ENCODE measurements at regions not wholly inside any gene's neighbourhood (a gene's known extent, or its start where the extent isn't known, plus 50 kb on each side); places are given as distances from the start of the nearest gene placed in this dataset.

- TF ChIP-seq FOXA2 (IDR thresholded peaks at IDR 0.05), result peak; percentile 0
- no peak for TF ChIP-seq FOXA1 (IDR thresholded peaks at IDR 0.05)
- TF ChIP-seq RXRA (IDR thresholded peaks at IDR 0.05), result no peak
- no peak for TF ChIP-seq HNF4A (conservative IDR thresholded peaks at IDR 0.05)
- no peak for TF ChIP-seq GABPA (IDR thresholded peaks at IDR 0.05 in 1 of 2, conservative IDR thresholded peaks at IDR 0.05 in 1 of 2)
- TF ChIP-seq JUND (IDR thresholded peaks at IDR 0.05), result peak in 1 of 2 donors; percentile 5
- TF ChIP-seq, protein P1, sequence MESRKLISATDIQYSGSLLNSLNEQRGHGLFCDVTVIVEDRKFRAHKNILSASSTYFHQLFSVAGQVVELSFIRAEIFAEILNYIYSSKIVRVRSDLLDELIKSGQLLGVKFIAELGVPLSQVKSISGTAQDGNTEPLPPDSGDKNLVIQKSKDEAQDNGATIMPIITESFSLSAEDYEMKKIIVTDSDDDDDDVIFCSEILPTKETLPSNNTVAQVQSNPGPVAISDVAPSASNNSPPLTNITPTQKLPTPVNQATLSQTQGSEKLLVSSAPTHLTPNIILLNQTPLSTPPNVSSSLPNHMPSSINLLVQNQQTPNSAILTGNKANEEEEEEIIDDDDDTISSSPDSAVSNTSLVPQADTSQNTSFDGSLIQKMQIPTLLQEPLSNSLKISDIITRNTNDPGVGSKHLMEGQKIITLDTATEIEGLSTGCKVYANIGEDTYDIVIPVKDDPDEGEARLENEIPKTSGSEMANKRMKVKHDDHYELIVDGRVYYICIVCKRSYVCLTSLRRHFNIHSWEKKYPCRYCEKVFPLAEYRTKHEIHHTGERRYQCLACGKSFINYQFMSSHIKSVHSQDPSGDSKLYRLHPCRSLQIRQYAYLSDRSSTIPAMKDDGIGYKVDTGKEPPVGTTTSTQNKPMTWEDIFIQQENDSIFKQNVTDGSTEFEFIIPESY (IDR thresholded peaks at IDR 0.05), result no peak
- TF ChIP-seq EGR1 (IDR thresholded peaks at IDR 0.05; ENCODE audit: low read depth in 2 of 2), result no peak
- no peak for TF ChIP-seq RAD21 (IDR thresholded peaks at IDR 0.05)
- TF ChIP-seq NR2F2 (IDR thresholded peaks at IDR 0.05), result no peak
- TF ChIP-seq, protein P2, sequence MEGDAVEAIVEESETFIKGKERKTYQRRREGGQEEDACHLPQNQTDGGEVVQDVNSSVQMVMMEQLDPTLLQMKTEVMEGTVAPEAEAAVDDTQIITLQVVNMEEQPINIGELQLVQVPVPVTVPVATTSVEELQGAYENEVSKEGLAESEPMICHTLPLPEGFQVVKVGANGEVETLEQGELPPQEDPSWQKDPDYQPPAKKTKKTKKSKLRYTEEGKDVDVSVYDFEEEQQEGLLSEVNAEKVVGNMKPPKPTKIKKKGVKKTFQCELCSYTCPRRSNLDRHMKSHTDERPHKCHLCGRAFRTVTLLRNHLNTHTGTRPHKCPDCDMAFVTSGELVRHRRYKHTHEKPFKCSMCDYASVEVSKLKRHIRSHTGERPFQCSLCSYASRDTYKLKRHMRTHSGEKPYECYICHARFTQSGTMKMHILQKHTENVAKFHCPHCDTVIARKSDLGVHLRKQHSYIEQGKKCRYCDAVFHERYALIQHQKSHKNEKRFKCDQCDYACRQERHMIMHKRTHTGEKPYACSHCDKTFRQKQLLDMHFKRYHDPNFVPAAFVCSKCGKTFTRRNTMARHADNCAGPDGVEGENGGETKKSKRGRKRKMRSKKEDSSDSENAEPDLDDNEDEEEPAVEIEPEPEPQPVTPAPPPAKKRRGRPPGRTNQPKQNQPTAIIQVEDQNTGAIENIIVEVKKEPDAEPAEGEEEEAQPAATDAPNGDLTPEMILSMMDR (IDR thresholded peaks at IDR 0.05; ENCODE audit: low read depth, low read length, missing input control), result no peak
- TF ChIP-seq, protein P3, sequence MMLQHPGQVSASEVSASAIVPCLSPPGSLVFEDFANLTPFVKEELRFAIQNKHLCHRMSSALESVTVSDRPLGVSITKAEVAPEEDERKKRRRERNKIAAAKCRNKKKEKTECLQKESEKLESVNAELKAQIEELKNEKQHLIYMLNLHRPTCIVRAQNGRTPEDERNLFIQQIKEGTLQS (IDR thresholded peaks at IDR 0.05), result no peak
- TF ChIP-seq MAX (IDR thresholded peaks at IDR 0.05), result no peak
- TF ChIP-seq, protein P4, sequence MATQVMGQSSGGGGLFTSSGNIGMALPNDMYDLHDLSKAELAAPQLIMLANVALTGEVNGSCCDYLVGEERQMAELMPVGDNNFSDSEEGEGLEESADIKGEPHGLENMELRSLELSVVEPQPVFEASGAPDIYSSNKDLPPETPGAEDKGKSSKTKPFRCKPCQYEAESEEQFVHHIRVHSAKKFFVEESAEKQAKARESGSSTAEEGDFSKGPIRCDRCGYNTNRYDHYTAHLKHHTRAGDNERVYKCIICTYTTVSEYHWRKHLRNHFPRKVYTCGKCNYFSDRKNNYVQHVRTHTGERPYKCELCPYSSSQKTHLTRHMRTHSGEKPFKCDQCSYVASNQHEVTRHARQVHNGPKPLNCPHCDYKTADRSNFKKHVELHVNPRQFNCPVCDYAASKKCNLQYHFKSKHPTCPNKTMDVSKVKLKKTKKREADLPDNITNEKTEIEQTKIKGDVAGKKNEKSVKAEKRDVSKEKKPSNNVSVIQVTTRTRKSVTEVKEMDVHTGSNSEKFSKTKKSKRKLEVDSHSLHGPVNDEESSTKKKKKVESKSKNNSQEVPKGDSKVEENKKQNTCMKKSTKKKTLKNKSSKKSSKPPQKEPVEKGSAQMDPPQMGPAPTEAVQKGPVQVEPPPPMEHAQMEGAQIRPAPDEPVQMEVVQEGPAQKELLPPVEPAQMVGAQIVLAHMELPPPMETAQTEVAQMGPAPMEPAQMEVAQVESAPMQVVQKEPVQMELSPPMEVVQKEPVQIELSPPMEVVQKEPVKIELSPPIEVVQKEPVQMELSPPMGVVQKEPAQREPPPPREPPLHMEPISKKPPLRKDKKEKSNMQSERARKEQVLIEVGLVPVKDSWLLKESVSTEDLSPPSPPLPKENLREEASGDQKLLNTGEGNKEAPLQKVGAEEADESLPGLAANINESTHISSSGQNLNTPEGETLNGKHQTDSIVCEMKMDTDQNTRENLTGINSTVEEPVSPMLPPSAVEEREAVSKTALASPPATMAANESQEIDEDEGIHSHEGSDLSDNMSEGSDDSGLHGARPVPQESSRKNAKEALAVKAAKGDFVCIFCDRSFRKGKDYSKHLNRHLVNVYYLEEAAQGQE (IDR thresholded peaks at IDR 0.05), result no peak
- no peak for TF ChIP-seq TAF1 (conservative IDR thresholded peaks at IDR 0.05)
- peak; percentile 17 for TF ChIP-seq HNF4G (IDR thresholded peaks at IDR 0.05)
- no peak for DNase-seq (ENCODE audit: low spot score)
- Histone ChIP-seq H3K4me3 (ENCODE audit: low read depth in 1 of 3, low read length in 3 of 3) (peak overlapping the region; percentile 34 to 67 (median 49)), H3K27ac (ENCODE audit: low read depth in 1 of 2, low read length in 2 of 2) (peak overlapping the region; percentile 79 to 91), H3K36me3 (ENCODE audit: control insufficient read depth in 4 of 4, insufficient read depth in 3 of 4, low read depth in 1 of 4, low read length in 3 of 4) (no peaks in the 10 kb centered on the region), H3K9ac (ENCODE audit: low read depth in 1 of 2, low read length in 2 of 2) (peak overlapping the region in 1 of 2 donors; percentile 63), H3K27me3 (ENCODE audit: control insufficient read depth in 4 of 4, insufficient read depth in 4 of 4, low read length in 3 of 4) (no peaks in the 10 kb centered on the region), H3K4me1 (ENCODE audit: control insufficient read depth in 4 of 4, insufficient read depth in 4 of 4, low read length in 3 of 4) (no peaks in the 10 kb centered on the region), H3K9me3 (ENCODE audit: control insufficient read depth in 4 of 4, low read length in 3 of 4) (no peaks in the 10 kb centered on the region)
- 31% methylated on average over 6 of the region's 6 CpGs for WGBS
Observed at GRCh38 chr1:148389027-148389339, 94.1 kb downstream of the PPIAL4G start.

All from liver (tissue), 8 donors.